ENCODE measurements at regions not wholly inside any gene's neighbourhood (a gene's known extent, or its start where the extent isn't known, plus 50 kb on each side); places are given as distances from the start of the nearest gene placed in this dataset.

DNA sequence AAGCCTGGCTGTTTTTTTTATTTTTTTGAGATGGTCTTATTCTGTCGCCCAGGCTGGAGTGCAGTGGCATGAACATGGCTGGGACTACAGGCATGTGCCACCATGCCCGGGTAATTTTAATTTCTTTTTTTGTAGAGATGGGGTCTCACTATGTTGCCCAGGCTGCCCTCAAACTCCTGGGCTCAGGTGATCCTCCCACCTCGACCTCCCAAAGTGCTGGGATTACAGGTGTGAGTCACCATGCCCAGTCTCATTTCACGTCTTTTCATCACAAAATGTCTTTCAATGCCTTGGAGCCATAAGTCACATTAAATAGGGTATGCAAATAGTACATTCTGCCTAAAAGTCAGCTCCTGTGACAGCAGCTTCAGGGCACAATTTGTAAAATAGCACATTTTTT, 52.8 kb downstream of the SOX2 start:
- no peak for DNase-seq

DNA sequence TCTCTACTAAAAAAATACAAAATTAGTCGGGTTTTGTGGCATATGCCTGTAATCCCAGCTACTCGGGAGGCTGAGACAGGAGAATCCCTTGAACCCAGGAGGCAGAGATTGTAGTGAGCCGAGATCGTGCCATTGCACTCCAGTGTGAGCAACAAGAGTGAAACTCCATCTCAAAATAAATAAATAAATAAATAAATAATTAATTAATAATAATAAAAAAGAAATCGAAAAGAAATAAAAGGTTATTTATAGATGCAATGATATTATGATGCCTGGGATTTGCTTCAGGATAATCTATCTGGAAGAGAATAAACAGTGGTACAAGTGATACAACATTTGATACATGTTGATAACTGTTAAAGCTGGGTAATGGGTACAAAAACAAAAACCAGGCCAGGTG, 58.6 kb downstream of the SOX2 start:
- no peak for DNase-seq

DNA sequence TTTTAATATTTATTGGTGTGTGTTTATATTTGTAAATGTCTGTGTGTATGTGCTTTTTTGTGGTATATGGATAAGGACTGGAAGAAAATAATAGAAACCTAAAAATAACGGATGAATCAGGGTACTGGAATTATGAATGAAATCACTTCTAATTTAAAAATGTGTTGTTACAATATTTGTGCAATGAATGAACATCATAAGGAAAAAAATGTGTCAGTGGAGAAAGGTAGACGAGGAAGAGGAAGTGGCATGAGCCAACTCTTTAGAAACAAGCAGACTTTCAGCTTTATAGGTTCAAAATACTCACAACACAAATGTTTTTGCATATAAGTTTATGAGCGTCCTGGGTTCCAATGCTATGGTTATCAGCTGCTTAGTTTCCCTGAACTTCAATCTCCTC, 59.4 kb downstream of the SOX2 start:
- no peak for DNase-seq

DNA sequence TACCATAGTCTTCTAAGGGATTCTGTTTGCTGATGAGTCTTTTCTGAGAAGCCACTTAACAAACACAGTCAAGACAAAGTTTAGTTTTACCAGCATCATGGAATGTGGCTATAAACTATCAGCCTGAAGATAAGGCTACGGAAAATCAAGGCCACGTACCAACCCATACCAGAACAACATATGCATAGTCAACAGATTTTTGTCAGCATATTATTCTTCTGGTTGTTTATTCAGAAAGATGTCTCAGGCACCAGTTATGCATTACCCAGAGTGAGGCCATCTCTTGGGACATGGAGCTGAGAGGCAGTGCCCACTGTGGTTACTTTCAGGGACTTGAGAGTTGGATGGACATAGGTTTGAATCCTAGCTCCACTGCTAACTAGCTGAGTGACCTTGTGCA, 60.4 kb downstream of the SOX2 start:
- no peak for DNase-seq

DNA sequence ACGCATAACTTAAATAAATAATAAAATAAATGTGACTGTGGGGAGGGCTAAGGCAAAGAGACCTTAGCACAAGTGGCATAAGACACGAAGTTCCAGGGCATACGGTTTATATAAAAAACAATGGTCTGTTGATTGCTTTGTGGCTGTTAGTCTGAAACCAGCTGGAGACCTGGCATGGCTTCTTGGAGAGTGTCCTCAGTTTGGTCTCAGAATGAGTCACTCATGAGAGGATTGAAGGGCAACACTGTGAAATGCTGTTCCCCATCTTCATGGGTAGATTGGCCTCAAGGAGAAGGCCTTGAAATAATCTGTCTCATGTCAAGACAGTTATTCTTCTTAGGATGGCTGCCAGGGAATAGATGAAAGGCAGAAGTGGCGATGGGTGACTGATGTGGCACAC, 62.2 kb downstream of the SOX2 start:
- no peak for DNase-seq

DNA sequence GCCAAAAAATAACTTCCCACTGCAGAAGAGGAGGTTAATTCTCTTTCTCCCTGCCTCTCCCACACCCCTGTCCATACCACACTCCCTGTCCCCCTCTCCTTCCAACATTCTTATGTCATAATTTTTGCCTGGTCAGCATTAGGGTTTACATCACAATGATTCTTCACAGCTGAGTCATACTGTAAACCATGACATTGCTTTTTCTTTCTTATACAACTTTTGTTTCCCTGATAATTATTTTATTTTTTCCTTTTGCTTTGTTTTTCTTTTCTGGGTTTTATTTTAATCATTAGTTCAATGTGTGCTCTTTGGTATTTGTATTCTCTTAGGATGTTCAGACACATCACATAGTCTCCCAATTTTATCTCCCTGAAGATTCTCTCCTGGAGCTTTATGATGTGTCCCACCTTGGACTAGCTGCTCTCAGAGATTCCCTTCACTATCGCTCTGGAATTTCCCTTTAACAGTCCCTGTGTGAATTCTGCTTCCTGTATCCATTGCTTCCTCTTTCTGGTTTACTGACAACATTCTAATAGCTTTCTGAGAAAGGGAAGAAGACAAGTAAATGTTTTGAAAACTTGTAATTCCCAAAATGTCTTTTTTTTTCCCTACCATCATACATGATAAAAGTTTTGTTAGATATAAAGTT, 70.7 kb downstream of the SOX2 start:
- no peak for DNase-seq

DNA sequence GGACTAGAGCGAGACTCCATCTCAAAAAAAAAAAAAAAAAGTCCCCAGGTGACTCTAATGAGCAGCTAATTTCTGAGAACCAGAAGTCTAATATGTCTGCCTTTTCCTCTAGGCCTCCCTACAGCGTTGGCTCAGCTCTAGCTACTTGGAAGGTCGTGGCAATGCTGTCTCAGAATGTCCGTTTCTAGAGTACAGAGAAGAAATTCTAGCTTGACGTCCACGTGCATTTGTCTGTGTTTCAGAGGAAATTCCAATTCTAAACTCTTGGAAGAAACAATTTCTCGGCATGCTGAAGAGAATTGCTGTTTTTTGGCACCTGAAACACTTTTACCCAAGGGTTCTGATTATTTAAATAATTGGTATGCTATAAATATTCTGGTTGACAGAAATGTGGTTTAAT, 78.8 kb downstream of the SOX2 start:
- DNase-seq: peak; percentile 56

DNA sequence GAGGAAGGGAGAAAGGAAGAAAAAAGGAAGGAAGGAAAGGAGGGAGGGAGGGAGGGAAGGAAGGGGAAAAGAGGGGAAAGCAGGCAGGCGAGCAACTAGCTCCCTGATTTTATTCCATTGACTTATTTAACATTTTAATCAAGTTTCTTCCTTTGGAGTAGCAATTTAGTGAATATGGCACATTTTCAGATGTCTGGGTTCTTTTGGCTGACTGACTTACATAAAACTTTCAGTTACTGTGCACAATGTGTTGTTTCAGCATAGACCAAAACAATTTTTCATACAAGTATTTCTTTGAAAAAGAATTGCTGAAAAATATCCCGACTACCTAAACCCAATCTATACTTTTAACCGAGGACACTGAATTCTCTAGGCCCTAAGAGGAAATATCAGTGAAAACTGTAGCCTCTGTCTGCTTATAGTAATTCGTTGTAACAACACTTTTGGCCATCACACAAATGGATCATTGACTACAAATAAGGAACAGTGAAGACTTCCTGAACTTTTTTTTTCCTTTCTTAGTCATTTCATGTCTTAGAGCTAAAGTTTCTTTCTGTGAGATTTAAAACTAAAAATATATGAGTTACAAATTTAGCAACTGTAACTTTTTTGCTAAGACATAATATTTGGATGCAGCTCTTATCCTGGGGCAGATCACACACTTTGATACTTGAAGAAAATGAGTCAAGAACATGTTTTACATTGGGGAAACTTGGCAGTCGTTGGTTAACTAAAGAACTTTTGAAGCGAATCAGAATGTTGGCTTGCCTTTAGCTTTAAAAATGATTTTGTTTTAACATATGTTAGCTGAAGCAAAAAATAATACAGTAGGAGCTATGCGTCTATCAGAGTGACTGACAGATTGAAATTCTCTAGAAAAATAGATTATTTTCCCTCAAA, 79.6 kb downstream of the SOX2 start:
- DNase-seq: peak; percentile 41

DNA sequence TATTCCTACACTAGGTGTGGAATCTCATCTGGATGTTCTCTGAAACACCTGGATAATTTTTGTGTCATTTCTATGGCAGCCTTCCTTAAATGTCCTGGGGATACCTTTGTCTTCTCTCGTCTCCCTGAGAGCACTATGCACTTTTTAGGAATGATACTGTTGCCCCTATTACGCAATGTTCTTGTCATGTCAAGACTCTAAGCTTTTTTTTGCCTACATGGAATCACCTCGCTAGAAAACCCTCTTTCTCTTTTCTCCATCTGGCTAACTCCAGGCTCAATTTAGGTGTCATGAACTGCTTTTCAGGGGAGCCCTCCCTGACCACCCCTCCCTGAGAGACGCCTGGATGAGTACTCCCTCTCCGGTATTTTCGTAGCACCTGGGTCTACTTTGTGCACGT, 81.3 kb downstream of the SOX2 start:
- peak; percentile 11 for DNase-seq

DNA sequence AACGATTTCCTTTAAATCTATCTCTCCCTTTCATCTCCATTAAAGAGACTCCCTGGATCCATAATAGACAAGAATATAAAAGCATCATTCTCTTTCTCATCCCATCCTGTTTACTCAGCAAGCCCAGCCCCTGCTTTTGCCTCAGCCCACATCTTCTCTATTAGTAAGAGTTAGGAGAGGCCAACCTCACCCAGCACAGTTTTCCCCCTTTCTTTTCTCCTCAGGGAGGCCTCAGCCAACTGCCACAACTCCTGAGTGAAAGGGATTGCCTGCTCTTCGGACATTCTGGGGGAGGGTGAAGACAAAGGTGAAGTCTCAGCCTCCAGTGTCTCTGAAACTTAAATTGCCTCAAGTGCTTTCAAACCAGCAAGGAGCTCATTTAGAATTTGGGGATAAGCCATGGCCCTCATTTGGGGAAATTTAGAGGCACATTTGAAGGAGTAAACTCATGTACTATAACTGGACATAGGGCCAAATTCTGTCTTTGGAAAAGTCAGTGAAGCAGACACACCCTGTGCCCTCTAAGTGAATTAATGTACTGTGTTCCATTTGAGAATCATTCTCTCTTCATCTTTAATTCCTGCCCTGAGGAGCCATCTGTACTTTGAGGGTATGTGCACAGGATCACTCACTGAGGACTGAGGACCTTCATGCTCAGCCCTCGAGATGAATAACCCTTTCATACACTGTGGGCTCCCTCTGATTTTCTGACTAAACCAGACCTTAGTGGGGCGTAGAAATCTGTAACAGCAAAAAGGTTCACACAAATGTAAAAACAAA, 82.5 kb downstream of the SOX2 start:
- peak; percentile 11 for DNase-seq

DNA sequence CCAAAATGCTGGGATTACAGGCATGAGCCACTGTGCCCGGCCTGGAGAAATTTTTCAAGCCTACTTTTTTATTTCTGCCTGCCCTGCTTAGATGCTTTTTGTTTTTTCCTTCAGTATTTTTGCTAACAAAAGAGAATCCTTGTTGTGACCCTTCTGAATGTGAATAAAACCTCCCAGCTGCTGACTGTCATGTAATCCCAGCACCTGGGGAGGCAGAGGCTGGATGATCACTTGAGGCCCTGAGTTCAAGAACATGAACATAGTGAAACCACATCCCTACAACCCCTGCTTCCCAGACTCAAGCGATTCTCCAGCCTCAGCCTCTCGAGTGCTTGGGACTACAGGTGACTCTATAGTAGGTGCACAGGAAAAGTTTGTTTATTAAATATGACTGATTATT, 84.9 kb downstream of the SOX2 start:
- DNase-seq: no peak

DNA sequence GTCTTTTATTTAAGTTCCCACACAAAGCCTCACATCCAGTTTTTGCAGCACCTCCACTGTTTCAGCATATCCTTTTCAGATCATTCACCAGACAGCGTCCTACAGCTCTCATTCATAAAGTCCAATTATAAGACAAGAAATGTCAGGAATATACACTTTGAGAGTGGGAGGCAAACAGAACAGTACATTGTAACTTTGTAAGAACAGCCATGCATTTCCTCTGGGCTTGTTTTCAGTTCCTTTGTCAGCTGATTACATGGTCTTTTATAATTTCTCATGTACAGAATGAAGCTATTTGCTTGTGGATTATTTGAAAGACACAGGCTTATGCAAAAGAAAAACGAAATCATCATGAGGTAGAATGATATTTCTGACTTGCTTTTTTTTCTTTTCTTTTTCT, 85.7 kb downstream of the SOX2 start:
- DNase-seq: peak; percentile 17

DNA sequence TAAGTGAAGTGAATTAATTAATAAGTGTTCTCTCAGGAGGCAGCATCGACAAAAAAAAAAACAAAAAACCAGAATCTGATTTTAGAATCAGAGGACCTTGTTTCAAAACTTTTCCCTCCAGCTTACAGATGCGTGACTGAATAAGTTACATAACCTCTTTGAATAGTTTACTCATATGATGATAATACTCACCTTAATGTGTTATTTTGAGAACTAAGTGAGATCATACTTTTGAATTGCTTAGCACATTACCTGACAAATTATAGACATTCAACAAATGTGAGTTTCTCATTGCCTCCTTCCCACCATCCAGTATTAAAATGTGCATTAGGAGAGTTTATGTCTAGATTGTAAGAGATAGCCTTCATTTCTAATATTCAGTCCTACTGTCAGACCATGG, 94.0 kb downstream of the SOX2 start:
- DNase-seq: no peak

DNA sequence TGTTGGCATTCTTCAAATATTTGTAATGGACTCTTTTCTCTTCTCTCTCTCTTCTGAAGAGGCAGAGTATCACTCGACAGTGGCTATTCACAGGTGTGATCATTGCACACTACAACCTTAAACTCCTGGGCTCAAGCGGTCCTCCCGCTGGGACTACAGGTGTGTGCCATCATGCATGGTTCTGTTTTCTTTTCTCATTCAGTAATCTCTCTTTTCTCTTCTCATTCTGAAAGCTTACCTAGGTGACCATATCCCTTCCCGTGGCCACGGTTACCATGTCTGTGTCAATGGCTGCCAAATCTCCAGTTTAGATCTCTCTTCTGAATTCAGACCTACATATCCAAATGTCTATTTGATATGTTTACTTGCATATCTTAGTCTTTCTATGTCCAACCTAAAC, 96.3 kb downstream of the SOX2 start:
- DNase-seq: no peak

DNA sequence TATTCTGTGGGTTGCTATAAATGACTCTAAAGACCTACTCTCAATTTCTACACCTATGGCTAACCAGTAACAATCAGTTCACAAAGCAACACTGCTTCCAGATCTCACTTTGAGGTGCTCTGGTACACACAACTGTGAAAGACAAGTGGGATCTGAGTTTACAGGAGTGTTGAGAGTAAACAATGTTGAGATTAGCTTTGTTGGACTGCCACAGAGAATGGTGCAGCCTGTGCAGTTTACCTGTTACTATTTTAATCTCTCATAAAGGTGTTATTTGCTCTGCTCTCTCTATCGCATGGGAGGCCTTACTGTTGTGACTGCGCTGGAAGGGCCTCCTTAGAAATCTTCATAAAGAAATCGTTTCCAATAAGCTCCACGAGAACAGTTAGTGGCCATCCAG, 112.0 kb downstream of the SOX2 start:
- DNase-seq: no peak

DNA sequence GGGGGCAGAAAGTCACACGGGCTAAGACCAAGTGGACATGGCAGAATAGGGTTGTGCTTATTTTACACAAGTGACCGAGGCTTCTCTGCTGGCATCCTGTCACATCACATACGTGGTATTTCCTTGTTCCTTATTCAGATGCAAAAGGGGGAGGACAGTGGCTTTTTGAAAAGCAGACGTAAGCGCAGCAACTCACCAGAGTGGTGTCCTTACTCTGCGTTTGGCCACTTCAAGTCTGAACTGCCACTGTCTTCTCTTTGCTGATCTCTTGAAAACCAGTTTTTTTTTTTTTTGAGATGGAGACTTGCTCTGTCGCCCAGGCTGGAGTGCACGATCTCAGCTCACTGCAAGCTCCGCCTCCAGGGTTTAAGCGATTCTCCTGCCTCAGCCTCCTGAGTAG, 113.2 kb downstream of the SOX2 start:
- no peak for DNase-seq

DNA sequence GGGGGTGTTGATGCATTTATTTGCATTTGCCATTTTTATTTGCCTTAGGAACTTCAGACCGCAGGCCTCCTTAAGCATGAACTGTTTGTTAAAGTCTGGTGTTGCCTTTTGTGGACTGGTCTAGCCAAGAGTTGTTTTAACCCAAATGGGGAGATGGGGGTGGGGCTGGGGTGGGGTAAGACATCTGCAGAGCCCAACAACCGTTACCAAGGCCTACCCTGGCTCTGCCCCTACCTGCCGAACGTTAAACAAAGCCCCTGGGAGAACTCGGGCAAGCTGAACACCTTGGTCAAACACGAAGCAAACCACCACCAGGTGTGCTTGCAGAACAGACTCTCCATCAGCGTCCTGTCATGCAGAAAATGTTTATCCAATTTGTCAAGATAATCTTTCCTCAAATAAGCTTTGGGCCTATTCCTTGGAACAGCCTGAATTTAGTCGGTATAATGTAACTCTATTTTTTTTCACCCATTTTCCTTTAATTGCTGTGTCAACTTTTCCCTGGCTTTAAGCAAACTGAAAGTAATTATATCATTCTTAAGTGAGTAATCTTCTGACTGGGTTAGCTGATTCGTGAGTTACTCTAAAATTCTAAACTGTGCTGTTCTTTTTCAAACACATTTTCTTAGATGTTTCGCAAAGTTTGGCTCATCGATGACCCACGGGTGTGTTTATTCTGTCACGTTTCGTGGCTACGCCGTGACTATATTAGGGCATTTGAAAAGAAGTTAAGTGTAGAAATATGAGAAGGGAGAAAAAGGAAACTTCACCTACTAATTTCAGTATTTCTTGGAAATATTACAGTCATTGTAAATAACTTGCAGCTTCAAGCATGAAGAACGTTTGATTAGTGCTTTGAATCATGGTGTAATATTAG, 127.6 kb downstream of the SOX2 start:
- peak; percentile 57 for DNase-seq

DNA sequence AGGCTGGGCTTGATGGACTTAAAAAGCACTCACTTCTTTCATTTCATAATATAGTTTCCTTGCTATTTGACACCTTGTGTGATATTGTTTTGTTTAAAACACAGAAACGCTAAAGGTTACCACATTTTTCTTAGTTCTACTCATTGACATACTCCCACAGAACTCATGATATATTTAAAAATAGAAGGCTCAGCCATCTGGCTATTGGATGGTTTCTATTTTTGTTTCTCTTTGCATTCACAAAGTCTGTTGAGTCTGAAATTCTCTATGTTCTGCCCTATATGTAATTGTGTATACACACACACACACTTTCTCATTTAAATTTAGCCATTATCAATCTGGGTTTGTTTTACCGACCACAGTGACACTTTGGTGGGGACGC, 128.2 kb downstream of the SOX2 start:
- peak; percentile 20 for DNase-seq

DNA sequence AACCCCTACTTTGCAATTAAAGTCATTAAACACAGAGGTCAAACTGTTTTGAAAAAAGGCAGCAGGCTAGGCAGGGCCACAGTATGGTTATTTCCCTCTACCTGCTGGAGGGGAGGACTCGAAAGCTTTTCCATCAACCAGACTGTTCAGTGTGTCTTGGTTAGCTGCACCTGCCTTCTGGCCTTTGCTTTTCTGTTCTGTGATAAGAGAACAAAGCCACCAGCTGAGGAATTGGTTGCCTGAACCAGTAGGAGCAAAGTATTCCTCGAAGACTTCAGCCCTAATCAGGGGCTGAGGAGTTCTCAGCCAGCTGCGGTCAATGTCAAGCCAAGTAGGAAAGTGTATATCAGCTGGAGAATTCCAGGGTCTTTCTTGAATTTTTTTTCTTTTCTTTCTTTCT, 132.5 kb downstream of the SOX2 start:
- DNase-seq: no peak

DNA sequence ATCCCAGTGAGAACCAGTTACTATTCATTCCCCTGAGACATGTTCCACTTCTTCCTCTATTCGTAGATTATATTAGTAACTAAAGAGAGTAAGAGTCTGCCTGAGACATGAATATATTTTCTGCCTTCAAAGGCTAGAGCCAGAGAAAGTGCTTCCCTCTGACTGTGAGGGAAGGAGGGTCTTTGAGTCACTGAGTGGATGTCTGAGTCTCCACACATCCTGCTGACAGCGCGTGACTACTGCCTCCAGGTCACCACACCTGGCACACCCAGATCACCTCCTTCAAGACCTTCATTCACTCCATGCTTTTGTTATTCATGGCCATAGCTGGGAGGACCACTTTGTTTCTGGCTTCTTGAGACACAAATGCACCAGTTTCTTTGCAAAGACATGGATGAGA, 135.6 kb downstream of the SOX2 start:
- no peak for DNase-seq

DNA sequence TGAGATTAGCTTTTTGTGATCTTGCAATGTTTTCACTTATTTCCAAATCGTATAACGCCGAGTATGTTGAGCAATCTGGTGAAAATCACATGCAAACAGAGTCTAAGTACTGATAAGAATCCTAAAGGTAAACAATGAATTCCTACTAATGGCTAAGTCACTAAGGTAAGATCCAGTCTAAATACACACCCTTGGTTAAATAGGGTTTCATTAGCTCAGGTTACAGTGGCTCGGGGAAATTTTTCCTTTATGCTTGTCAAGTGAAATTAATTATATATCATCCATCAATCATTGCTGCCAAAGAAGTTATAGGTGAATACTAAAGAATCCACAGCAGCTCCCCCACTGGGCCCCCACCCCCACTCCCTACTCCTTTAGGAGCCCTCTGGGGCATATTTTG, 139.3 kb downstream of the SOX2 start:
- DNase-seq: no peak

DNA sequence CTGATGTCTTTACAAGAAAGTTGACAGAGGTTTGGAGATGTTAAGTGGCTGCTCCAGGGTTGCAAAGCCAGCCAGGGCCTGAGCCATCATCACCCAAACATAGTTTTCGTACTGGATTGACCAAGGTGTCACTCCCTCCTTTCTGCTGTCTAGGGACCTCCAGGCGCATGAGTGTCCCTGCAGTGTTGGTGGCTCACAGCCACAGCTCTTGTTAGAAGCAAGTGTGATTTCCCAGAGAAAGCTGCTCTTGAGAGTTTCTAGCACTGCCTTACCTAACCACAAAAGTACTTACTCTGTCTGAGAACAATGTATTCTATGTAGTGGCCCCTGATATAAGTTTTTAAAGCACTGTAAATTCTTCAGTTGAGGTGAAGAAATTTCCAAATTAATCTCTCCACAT, 144.1 kb downstream of the SOX2 start:
- no peak for DNase-seq
